Gastroesophageal sphincter (tissue), 3 donors: ENCODE measurements at regions not wholly inside any gene's neighbourhood (a gene's known extent, or its start where the extent isn't known, plus 50 kb on each side); places are given as distances from the start of the nearest gene placed in this dataset.

Experiments used
- EP300 ChIP-seq: sonication (generic); formaldehyde crosslinking; IDR thresholded peaks from one replicate; pipeline ENCODE4 v1.6.1; 2017; ENCODE audit warnings: antibody characterized with exemption, mild to moderate bottlenecking
- TF ChIP-seq, protein P1 (sequence below), 4 experiments: fragments of 200-600 bp in 2 of 4; fragments of 450-650 bp in 2 of 4; sonication (generic) in 1 of 4; IDR thresholded peaks; one replicate each; pipeline ENCODE4 v1.5.1; 2017 to 2019; ENCODE audit warnings: antibody characterized with exemption in 4 of 4, mild to moderate bottlenecking in 2 of 4, moderate library complexity in 2 of 4

DNA sequence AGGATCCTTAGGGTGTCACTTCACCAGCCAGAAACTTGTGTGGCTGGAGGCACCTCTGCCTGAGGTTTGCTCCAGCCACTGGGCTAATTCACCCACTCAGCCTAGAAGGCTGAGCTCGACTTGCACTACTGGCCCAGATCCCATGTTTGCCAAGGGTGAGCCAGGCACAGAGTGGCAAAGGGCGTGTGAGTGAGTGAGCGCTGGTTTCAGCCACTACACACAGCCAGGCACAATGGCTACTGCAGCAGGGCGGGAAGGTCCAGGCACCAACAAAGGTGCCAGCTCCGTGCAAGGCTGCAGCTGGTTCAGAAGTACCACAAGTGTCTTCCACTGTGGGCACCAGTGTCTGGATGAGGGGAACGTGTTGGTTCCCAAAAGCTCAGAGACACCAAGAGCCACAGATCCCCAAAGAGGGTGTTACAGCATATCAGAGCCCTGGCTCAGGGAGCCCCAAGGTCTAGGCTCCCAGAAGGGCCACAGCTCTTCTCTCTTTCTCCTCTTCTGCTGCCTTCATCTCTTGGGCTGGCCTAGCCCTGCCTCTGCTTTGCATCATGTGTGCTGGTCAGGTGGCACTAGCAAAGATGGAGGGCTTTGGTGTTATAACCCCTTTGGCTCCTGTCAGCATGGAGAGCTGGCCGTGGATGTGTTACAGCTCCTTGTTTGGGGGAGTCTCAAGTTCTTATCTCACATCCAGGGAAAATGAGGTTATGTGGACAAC is 736.3 kb upstream of the KLHL1 start:
- TF ChIP-seq EP300: no peak
- TF ChIP-seq, protein P1, sequence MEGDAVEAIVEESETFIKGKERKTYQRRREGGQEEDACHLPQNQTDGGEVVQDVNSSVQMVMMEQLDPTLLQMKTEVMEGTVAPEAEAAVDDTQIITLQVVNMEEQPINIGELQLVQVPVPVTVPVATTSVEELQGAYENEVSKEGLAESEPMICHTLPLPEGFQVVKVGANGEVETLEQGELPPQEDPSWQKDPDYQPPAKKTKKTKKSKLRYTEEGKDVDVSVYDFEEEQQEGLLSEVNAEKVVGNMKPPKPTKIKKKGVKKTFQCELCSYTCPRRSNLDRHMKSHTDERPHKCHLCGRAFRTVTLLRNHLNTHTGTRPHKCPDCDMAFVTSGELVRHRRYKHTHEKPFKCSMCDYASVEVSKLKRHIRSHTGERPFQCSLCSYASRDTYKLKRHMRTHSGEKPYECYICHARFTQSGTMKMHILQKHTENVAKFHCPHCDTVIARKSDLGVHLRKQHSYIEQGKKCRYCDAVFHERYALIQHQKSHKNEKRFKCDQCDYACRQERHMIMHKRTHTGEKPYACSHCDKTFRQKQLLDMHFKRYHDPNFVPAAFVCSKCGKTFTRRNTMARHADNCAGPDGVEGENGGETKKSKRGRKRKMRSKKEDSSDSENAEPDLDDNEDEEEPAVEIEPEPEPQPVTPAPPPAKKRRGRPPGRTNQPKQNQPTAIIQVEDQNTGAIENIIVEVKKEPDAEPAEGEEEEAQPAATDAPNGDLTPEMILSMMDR (IDR thresholded peaks at IDR 0.05): no peak
